KMS-11 (cell line): ENCODE measurements at regions not wholly inside any gene's neighbourhood (a gene's known extent, or its start where the extent isn't known, plus 50 kb on each side); places are given as distances from the start of the nearest gene placed in this dataset.

ENCODE experiments used
- H2AFZ ChIP-seq: fragments of 200-600 bp; sonication (generic); 2 replicates; pipeline ENCODE4 v1.6.1; 2016; ENCODE audit warnings: antibody characterized with exemption, mixed run types, low read depth
- H3K27ac ChIP-seq: fragments of 200-600 bp; sonication (generic); 2 replicates; pipeline ENCODE4 v1.6.1; 2016; ENCODE audit warnings: mild to moderate bottlenecking, mixed run types
- H3K27me3 ChIP-seq: fragments of 200-600 bp; sonication (generic); 2 replicates; pipeline ENCODE4 v1.6.1; 2017; ENCODE audit warnings: mild to moderate bottlenecking, low read depth, mixed run types, moderate library complexity; ENCODE audit not compliant: insufficient read depth
- H3K36me3 ChIP-seq: fragments of 200-600 bp; sonication (generic); 2 replicates; pipeline ENCODE4 v1.6.1; 2017; ENCODE audit warnings: mild to moderate bottlenecking, mixed run types; ENCODE audit not compliant: insufficient read depth
- H3K4me1 ChIP-seq: fragments of 200-600 bp; sonication (generic); 2 replicates; pipeline ENCODE4 v1.6.1; 2016; ENCODE audit warnings: mild to moderate bottlenecking, low read depth, mixed run types; ENCODE audit not compliant: poor library complexity, severe bottlenecking
- H3K4me2 ChIP-seq: fragments of 200-600 bp; sonication (generic); 2 replicates; pipeline ENCODE4 v1.7.0; 2016; ENCODE audit warnings: mild to moderate bottlenecking, mixed run types
- H3K4me3 ChIP-seq: fragments of 200-600 bp; sonication (generic); IDR thresholded peaks from 2 replicates; pipeline ENCODE4 v1.6.1; 2017; ENCODE audit warnings: low read depth, low read length, mixed read lengths; ENCODE audit not compliant: insufficient read depth
- H3K79me2 ChIP-seq: fragments of 200-600 bp; sonication (generic); 2 replicates; pipeline ENCODE4 v1.6.1; 2016; ENCODE audit warnings: low read depth, mixed run types; ENCODE audit not compliant: insufficient read depth
- H3K9ac ChIP-seq: fragments of 200-600 bp; sonication (generic); 2 replicates; pipeline ENCODE4 v1.6.1; 2016; ENCODE audit warnings: mild to moderate bottlenecking, mixed run types
- H4K20me1 ChIP-seq: fragments of 200-600 bp; sonication (generic); 2 replicates; pipeline ENCODE4 v1.6.1; 2016; ENCODE audit warnings: mild to moderate bottlenecking, mixed run types; ENCODE audit not compliant: insufficient read depth
- CTCF ChIP-seq: fragments of 200-600 bp; sonication (generic); conservative IDR thresholded peaks from 2 replicates; pipeline ENCODE4 v1.6.1; 2017; ENCODE audit warnings: low read depth, mild to moderate bottlenecking, antibody characterized with exemption, low read length, moderate library complexity, mixed read lengths

DNA sequence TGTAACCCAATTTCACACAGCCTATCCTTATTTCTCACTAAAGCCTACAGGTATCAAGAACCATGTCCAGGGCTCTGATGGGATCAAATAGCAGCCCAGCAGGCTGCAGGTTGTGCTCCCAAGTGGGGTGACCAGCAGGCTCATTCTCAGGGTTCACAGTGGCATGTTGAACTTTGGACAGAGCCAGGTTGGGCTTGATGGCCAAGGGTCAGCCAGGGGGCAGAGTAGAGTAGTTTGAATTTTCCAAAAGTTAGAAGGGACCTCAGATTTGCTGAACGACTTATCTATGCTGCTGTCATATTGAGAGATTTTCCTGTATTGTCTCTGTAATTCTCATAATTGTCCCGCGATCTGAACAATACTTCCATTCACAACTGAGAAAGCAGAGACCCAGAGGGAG lies 310.8 kb upstream of the BOD1L1 start:
- no peak overlapping the region for H3K9ac ChIP-seq
- no peaks in the 10 kb centered on the region for H3K79me2 ChIP-seq
- no peaks in the 10 kb centered on the region for H3K36me3 ChIP-seq
- H3K27ac ChIP-seq: no peak overlapping the region
- H3K27me3 ChIP-seq: no peaks in the 10 kb centered on the region
- no peaks in the 10 kb centered on the region for H3K4me1 ChIP-seq
- no peak for TF ChIP-seq CTCF
- H3K4me3 ChIP-seq: no peak overlapping the region
- no peaks in the 10 kb centered on the region for H4K20me1 ChIP-seq
- H2AFZ ChIP-seq: no peak overlapping the region
- H3K4me2 ChIP-seq: no peak overlapping the region

GRCh38 chr4:13940921-13941320 lies 313.4 kb upstream of the BOD1L1 start:
- Histone ChIP-seq H3K4me3 (no peak overlapping the region), H3K36me3 (no peaks in the 10 kb centered on the region), H2AFZ (no peak overlapping the region), H3K79me2 (no peaks in the 10 kb centered on the region), H3K27me3 (no peaks in the 10 kb centered on the region), H4K20me1 (no peaks in the 10 kb centered on the region), H3K4me2 (no peak overlapping the region), H3K9ac (no peak overlapping the region), H3K27ac (no peak overlapping the region), H3K4me1 (no peaks in the 10 kb centered on the region)
- TF ChIP-seq CTCF: no peak

GRCh38 chr4:13942977-13943376 lies 315.5 kb upstream of the BOD1L1 start:
- TF ChIP-seq CTCF: no peak
- no peaks in the 10 kb centered on the region for H3K79me2 ChIP-seq
- no peak overlapping the region for H3K4me2 ChIP-seq
- no peak overlapping the region for H3K9ac ChIP-seq
- H4K20me1 ChIP-seq: no peaks in the 10 kb centered on the region
- H3K27ac ChIP-seq: no peak overlapping the region
- no peaks in the 10 kb centered on the region for H3K36me3 ChIP-seq
- H2AFZ ChIP-seq: no peak overlapping the region
- H3K27me3 ChIP-seq: no peaks in the 10 kb centered on the region
- no peak overlapping the region for H3K4me3 ChIP-seq
- H3K4me1 ChIP-seq: no peaks in the 10 kb centered on the region

DNA sequence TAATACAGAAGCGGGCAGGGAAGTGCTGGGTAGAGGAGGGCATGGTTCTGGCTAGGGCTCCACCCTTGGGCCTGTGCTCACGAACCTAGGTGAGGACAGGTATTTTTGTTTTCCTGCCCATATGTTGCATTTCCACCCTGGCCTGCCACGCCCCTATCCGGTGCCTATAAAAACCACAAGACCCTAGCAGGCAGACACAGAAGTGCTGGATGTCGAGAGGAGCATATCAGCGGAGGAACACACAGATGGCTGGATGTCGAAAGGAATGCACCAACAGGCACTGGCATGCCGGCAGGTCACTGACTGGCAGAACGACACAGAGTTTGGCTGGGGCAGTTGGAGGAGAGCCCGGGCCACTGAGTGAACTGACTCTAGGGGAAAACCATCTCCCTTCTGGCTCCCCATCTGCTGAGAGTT lies 316.6 kb upstream of the BOD1L1 start:
- no peaks in the 10 kb centered on the region for H3K79me2 ChIP-seq
- H3K4me3 ChIP-seq: no peak overlapping the region
- H3K9ac ChIP-seq: no peak overlapping the region
- no peak overlapping the region for H3K27ac ChIP-seq
- H4K20me1 ChIP-seq: no peaks in the 10 kb centered on the region
- H3K4me2 ChIP-seq: no peak overlapping the region
- H3K27me3 ChIP-seq: no peaks in the 10 kb centered on the region
- TF ChIP-seq CTCF: no peak
- H2AFZ ChIP-seq: no peak overlapping the region
- no peaks in the 10 kb centered on the region for H3K4me1 ChIP-seq
- no peaks in the 10 kb centered on the region for H3K36me3 ChIP-seq

- no peak overlapping the region for H3K4me3 ChIP-seq
- no peaks in the 10 kb centered on the region for H3K4me1 ChIP-seq
- H2AFZ ChIP-seq: no peak overlapping the region
- H3K4me2 ChIP-seq: no peak overlapping the region
- H3K27me3 ChIP-seq: no peaks in the 10 kb centered on the region
- no peaks in the 10 kb centered on the region for H3K79me2 ChIP-seq
- no peaks in the 10 kb centered on the region for H4K20me1 ChIP-seq
- H3K36me3 ChIP-seq: no peaks in the 10 kb centered on the region
- no peak overlapping the region for H3K9ac ChIP-seq
- no peak overlapping the region for H3K27ac ChIP-seq
- TF ChIP-seq CTCF: no peak
Observed at GRCh38 chr4:13947921-13948320, 320.4 kb upstream of the BOD1L1 start.
